GM18508 (cell line): ENCODE measurements at regions not wholly inside any gene's neighbourhood (a gene's known extent, or its start where the extent isn't known, plus 50 kb on each side); places are given as distances from the start of the nearest gene placed in this dataset.

Experiments used
- ATAC-seq: cut with Tn5 transposase; IDR thresholded peaks from one replicate; pipeline ENCODE4 v1.9.1; 2021; ENCODE audit warnings: moderate number of reproducible peaks; ENCODE audit not compliant: insufficient read depth, unreplicated experiment

DNA sequence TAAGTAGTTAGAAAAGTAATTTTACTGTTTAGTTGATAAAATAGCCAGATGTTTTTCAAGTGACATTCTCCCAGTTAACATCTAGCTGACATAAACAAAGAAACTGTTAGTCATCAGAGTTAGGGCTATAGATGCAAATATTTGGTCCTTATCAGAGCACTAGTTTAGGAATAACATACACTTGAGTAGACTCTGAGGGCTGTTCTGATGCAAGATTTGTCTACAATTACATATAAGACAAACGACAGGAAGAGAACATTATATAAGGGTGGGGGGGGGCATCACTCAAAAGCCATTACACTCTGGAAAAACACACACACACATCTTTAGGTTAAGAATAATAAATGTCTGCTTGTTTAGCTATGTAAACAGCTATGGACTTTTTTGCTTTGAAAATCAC lies 554.4 kb upstream of the LRRTM1 start:
- ATAC-seq, result no peak

- no peak for ATAC-seq
Observed at GRCh38 chr2:80856227-80856626, 551.7 kb upstream of the LRRTM1 start.

- ATAC-seq, result no peak
Observed at GRCh38 chr2:80854831-80855230, 550.3 kb upstream of the LRRTM1 start.

GRCh38 chr2:80852808-80853139 lies 548.2 kb upstream of the LRRTM1 start:
- no peak for ATAC-seq

- ATAC-seq, result no peak
Observed at GRCh38 chr2:80852079-80852807, 547.7 kb upstream of the LRRTM1 start.

DNA sequence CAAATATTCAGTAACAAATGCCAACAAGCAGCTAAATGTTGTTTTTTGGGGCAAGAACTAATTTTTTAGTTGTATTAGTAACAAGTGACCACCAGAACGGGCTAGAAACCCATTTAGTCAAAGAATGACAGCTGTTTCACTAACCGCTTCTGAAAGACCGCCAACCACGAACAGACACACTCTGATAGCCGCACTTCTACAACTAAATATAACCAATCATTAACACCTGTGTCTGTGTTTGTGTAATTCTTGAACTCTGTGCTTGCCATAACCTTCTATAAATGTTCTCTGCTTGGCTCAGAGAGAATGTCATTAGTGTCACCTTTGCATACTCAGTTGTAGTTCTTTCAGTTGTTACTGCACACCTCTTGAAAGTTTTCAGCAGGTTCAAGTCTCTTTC lies 526.3 kb upstream of the LRRTM1 start:
- peak; percentile 99 for ATAC-seq

GRCh38 chr2:80822999-80823398 lies 518.4 kb upstream of the LRRTM1 start:
- no peak for ATAC-seq

GRCh38 chr2:80815259-80815658 lies 510.7 kb upstream of the LRRTM1 start:
- ATAC-seq, result no peak

DNA sequence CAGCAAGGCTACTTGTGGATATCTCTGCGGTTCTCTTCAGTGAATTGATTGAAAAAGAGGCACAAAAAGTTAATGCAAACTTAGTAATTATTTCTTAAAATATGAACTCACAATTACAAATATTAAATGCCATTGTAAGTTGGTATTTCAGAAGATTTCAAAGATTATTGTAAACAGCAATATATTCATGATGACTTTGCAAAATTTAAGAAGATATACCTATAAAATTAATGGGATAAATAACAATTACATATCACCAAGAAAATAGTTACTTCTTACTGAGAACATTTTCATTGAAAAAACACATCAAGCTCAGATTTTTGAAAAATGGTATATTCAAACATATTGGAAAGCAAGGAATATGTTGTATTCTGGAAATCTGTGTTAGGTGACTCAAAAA lies 482.0 kb upstream of the LRRTM1 start:
- ATAC-seq, result no peak

- no peak for ATAC-seq
Observed at GRCh38 chr2:80778704-80779103, 474.2 kb upstream of the LRRTM1 start.

- peak; percentile 79 for ATAC-seq
Observed at GRCh38 chr2:80748592-80748991, 444.0 kb upstream of the LRRTM1 start.

GRCh38 chr2:80737047-80737446 lies 432.5 kb upstream of the LRRTM1 start:
- ATAC-seq, result peak; percentile 93

DNA sequence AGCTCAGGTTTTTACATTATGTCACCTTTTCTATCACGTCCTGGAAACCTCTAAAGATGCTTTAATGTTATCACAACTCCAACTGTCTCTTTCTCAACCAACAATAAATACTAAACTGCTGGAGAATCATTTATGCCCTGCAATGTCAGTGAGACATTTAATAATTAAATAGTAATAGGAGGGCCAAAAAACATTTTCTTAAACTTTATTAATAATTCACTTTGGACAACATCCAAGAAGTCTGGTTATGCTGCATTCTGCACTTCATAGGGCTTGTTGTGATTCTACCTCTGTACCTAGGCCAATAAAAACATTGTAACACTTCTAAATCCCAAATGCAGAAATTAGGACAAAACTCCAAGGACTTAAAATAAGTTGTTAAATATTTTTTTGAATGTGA lies 420.4 kb upstream of the LRRTM1 start:
- no peak for ATAC-seq

DNA sequence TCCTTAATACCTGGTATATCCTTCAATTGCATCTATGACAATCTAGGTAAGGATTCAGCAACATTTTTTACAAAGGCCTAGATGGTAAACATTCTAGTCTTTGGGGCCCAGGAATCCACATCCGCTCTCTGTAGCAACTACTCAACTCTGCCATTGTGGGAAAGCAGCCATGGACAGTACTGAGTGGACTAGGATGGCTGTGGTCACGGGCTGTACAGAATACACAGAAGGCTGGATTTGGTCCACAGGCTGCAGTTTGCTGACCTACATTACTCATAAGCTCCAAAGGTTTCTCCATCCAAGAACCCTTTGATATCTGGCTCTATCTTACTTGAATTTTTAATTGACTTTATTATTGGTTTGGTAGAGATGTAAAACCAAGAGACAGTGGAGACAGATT lies 418.3 kb upstream of the LRRTM1 start:
- no peak for ATAC-seq

GRCh38 chr2:80719607-80720006 lies 415.1 kb upstream of the LRRTM1 start:
- ATAC-seq, result no peak

- no peak for ATAC-seq
Observed at GRCh38 chr2:80715433-80715832, 410.9 kb upstream of the LRRTM1 start.

- ATAC-seq, result no peak
Observed at GRCh38 chr2:80711915-80712314, 407.4 kb upstream of the LRRTM1 start.

GRCh38 chr2:80706951-80707350 lies 402.4 kb upstream of the LRRTM1 start:
- ATAC-seq, result no peak

GRCh38 chr2:80706541-80706940 lies 402.0 kb upstream of the LRRTM1 start:
- ATAC-seq, result no peak

GRCh38 chr2:80703532-80703931 lies 399.0 kb upstream of the LRRTM1 start:
- ATAC-seq, result no peak

DNA sequence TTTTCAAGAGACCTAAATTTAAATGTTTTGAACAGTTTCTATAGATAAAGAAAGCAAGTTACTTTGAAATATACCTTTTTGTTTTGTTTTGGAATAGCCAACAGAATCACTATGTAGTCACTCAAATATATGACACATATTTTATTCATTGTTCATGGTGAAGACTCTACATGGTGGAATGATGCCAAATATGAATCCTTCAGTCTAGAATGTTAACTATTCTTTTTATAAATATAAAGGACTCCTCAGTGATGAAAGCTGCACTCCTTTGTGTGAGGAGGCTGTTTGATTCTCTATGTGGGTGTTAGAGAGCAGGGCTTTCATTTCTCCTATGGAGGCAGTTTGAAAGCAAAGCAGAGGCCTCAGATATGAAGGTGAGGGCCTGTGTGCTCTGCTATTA lies 396.4 kb upstream of the LRRTM1 start:
- no peak for ATAC-seq
